B cell (primary cell): ENCODE measurements at regions not wholly inside any gene's neighbourhood (a gene's known extent, or its start where the extent isn't known, plus 50 kb on each side); places are given as distances from the start of the nearest gene placed in this dataset.

Source experiments
- EZH2 ChIP-seq: IDR thresholded peaks from 2 replicates; pipeline ENCODE4 v1.6.1; 2012; ENCODE audit warnings: borderline replicate concordance, low read depth, mild to moderate bottlenecking, moderate library complexity, low read length; ENCODE audit not compliant: insufficient read depth, poor library complexity, severe bottlenecking
- TF ChIP-seq, protein P1 (sequence below): fragments of 200-600 bp; IDR thresholded peaks from one replicate; pipeline ENCODE4 v1.8.0; 2022; ENCODE audit warnings: antibody characterized with exemption, mild to moderate bottlenecking

DNA sequence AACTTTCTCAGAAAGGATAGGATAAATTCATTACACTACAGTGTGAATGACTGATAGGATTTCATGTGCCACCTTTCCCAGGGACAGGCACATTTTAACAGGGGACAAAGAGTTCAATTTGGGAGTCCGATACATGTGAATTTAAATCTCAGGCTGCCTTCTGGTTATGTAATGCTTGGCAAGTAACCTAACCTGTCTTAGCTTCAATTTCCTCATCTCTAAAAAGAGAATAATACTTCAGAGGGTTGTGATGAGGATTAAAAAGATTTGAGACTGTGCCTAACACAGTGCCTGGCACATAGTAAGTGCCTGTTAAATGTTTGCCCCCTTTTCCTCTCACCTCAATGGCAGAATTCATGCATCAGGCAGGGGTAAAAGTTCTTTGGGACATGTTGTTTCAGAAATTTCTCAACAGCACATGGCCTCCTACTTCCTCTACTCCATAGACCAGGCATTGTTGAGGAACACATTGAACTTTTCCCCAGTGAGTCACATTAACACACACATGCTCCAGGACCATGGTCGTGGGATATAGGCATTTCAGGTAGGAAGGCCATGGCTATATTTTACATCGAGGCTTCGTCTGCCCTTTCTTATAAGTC, 94.6 kb upstream of the EGFLAM start:
- TF ChIP-seq, protein P1, sequence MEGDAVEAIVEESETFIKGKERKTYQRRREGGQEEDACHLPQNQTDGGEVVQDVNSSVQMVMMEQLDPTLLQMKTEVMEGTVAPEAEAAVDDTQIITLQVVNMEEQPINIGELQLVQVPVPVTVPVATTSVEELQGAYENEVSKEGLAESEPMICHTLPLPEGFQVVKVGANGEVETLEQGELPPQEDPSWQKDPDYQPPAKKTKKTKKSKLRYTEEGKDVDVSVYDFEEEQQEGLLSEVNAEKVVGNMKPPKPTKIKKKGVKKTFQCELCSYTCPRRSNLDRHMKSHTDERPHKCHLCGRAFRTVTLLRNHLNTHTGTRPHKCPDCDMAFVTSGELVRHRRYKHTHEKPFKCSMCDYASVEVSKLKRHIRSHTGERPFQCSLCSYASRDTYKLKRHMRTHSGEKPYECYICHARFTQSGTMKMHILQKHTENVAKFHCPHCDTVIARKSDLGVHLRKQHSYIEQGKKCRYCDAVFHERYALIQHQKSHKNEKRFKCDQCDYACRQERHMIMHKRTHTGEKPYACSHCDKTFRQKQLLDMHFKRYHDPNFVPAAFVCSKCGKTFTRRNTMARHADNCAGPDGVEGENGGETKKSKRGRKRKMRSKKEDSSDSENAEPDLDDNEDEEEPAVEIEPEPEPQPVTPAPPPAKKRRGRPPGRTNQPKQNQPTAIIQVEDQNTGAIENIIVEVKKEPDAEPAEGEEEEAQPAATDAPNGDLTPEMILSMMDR = no peak
- TF ChIP-seq EZH2 = no peak
